GM23248 (cell line): ENCODE measurements at regions not wholly inside any gene's neighbourhood (a gene's known extent, or its start where the extent isn't known, plus 50 kb on each side); places are given as distances from the start of the nearest gene placed in this dataset.

ENCODE experiments used
- EZH2 ChIP-seq: fragments of 200-600 bp; sonication (generic); IDR thresholded peaks from 2 replicates; pipeline ENCODE4 v1.6.1; 2018; ENCODE audit warnings: antibody characterized with exemption, mild to moderate bottlenecking; ENCODE audit not compliant: insufficient read depth, poor library complexity, severe bottlenecking
- EZH2phosphoT487 ChIP-seq: fragments of 200-600 bp; sonication (generic); IDR thresholded peaks from 2 replicates; pipeline ENCODE4 v1.6.1; 2018; ENCODE audit warnings: antibody characterized with exemption, moderate library complexity, mild to moderate bottlenecking, low read depth; ENCODE audit not compliant: insufficient read depth

GRCh38 chr13:46479691-46480090 lies 73.3 kb upstream of the LRCH1 start:
- no peak for TF ChIP-seq EZH2
- TF ChIP-seq EZH2phosphoT487, result no peak
